ENCODE measurements at regions not wholly inside any gene's neighbourhood (a gene's known extent, or its start where the extent isn't known, plus 50 kb on each side); places are given as distances from the start of the nearest gene placed in this dataset.

DNA sequence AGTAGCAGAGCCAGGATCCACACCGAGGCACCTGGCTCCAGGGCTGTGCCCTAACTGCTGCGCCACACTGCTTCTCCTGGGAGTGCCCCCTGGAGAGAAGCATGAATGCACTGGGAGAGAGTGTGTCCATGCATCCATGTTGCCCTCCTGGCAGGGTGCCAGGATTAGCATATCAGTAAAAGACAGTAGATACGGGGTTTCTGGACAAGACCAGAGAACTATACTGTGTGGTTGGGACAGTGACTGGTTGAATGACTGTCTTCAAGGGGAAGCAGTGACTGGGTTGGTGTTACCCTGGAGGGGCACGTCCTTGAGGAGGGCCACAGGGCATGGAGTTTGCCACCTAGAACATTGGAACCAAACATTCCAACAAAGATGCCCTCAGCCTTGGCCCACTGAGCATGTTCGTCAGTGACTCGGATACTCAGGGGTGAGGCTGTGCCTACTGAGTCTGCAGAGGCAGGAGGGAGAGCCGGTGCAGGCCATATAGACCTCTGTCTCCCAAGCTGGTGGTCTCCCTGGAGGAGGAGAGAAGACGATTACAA, 288.8 kb downstream of the CDC5L start:
- TF ChIP-seq, protein P1, sequence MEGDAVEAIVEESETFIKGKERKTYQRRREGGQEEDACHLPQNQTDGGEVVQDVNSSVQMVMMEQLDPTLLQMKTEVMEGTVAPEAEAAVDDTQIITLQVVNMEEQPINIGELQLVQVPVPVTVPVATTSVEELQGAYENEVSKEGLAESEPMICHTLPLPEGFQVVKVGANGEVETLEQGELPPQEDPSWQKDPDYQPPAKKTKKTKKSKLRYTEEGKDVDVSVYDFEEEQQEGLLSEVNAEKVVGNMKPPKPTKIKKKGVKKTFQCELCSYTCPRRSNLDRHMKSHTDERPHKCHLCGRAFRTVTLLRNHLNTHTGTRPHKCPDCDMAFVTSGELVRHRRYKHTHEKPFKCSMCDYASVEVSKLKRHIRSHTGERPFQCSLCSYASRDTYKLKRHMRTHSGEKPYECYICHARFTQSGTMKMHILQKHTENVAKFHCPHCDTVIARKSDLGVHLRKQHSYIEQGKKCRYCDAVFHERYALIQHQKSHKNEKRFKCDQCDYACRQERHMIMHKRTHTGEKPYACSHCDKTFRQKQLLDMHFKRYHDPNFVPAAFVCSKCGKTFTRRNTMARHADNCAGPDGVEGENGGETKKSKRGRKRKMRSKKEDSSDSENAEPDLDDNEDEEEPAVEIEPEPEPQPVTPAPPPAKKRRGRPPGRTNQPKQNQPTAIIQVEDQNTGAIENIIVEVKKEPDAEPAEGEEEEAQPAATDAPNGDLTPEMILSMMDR (IDR thresholded peaks at IDR 0.05) = no peak
- no peak for TF ChIP-seq POLR2A (IDR thresholded peaks at IDR 0.05)
